ENCODE measurements at regions not wholly inside any gene's neighbourhood (a gene's known extent, or its start where the extent isn't known, plus 50 kb on each side); places are given as distances from the start of the nearest gene placed in this dataset.

- peaks cover 0 to 22% (median 7%) of the 10 kb centered on the region in 5 donors for H3K27me3 Mint-ChIP-seq
- no peak overlapping the region for H3K4me3 Mint-ChIP-seq
These were observed 395.2 kb upstream of the MAP3K7 start for GRCh38 chr6:90982051-90982450.

GRCh38 chr6:90978046-90978445 lies 391.2 kb upstream of the MAP3K7 start:
- Mint-ChIP-seq H3K27ac (no peak overlapping the region), H3K27me3 (peaks cover 0 to 8% (median 3%) of the 10 kb centered on the region in 5 donors), H3K36me3 (no peaks in the 10 kb centered on the region), H3K9me3 (peaks cover 0 to 1% (median 0%) of the 10 kb centered on the region in 9 donors), H3K4me1 (no peaks in the 10 kb centered on the region), H3K4me3 (no peak overlapping the region)
- ATAC-seq: no peak
- DNase-seq: no peak
- POLR2A ChIA-PET: no interaction called here

More at GRCh38 chr6:90982051-90982450, 395.2 kb upstream of the MAP3K7 start:
- DNase-seq (no peak), ATAC-seq (no peak)
- Mint-ChIP-seq H3K27ac (no peak overlapping the region), H3K4me1 (no peaks in the 10 kb centered on the region), H3K36me3 (no peaks in the 10 kb centered on the region), H3K9me3 (peaks cover 0 to 3% (median 0%) of the 10 kb centered on the region in 9 donors)
- POLR2A ChIA-PET: no interaction called here

- H3K9me3 Mint-ChIP-seq: no peaks in the 10 kb centered on the region
- H3K4me1 Mint-ChIP-seq: no peaks in the 10 kb centered on the region
- no peak overlapping the region for H3K4me3 Mint-ChIP-seq
- DNase-seq: no peak
- POLR2A ChIA-PET: no interaction called here
- H3K36me3 Mint-ChIP-seq: no peaks in the 10 kb centered on the region
- H3K27me3 Mint-ChIP-seq: peaks cover 0 to 3% (median 2%) of the 10 kb centered on the region in 5 donors
- no peak overlapping the region for H3K27ac Mint-ChIP-seq
- no peak for ATAC-seq
These were observed 390.6 kb upstream of the MAP3K7 start for GRCh38 chr6:90977513-90977912.

GRCh38 chr6:90976341-90976740 lies 389.5 kb upstream of the MAP3K7 start:
- H3K4me3 Mint-ChIP-seq: no peak overlapping the region
- no peaks in the 10 kb centered on the region for H3K4me1 Mint-ChIP-seq
- no peaks in the 10 kb centered on the region for H3K9me3 Mint-ChIP-seq
- POLR2A ChIA-PET: no interaction called here
- no peak for DNase-seq
- no peak for ATAC-seq
- no peaks in the 10 kb centered on the region for H3K36me3 Mint-ChIP-seq
- H3K27ac Mint-ChIP-seq: no peak overlapping the region
- peaks cover 0 to 3% (median 3%) of the 10 kb centered on the region in 5 donors for H3K27me3 Mint-ChIP-seq

- Mint-ChIP-seq H3K27ac (no peak overlapping the region), H3K4me1 (no peaks in the 10 kb centered on the region), H3K4me3 (no peak overlapping the region), H3K36me3 (no peaks in the 10 kb centered on the region), H3K9me3 (no peaks in the 10 kb centered on the region), H3K27me3 (peaks cover 0 to 4% (median 3%) of the 10 kb centered on the region in 5 donors)
- ATAC-seq (no peak), DNase-seq (no peak)
- POLR2A ChIA-PET: no interaction called here
These were observed 388.9 kb upstream of the MAP3K7 start for GRCh38 chr6:90975741-90976140.

GRCh38 chr6:90973188-90973587 lies 386.3 kb upstream of the MAP3K7 start:
- no peak overlapping the region for H3K4me3 Mint-ChIP-seq
- H3K9me3 Mint-ChIP-seq: peaks cover 0 to 4% (median 0%) of the 10 kb centered on the region in 9 donors
- H3K27ac Mint-ChIP-seq: no peak overlapping the region
- peaks cover 0 to 2% (median 0%) of the 10 kb centered on the region in 3 donors for H3K36me3 Mint-ChIP-seq
- H3K4me1 Mint-ChIP-seq: no peaks in the 10 kb centered on the region
- POLR2A ChIA-PET: interaction anchor here (0.6 kb wide), 1 partner anchor 1085 kb away, joined by 4 read pairs; no protein-coding TSS in a partner anchor
- peaks cover 5 to 12% (median 9%) of the 10 kb centered on the region in 5 donors for H3K27me3 Mint-ChIP-seq
- DNase-seq (no peak), ATAC-seq (no peak)

- no peak for DNase-seq
- POLR2A ChIA-PET: no interaction called here
- H3K9me3 Mint-ChIP-seq: peaks cover 0 to 4% (median 0%) of the 10 kb centered on the region in 9 donors
- ATAC-seq: no peak
- peaks cover 0 to 2% (median 0%) of the 10 kb centered on the region in 3 donors for H3K36me3 Mint-ChIP-seq
- peaks cover 5 to 12% (median 9%) of the 10 kb centered on the region in 5 donors for H3K27me3 Mint-ChIP-seq
- no peaks in the 10 kb centered on the region for H3K4me1 Mint-ChIP-seq
- no peak overlapping the region for H3K4me3 Mint-ChIP-seq
- no peak overlapping the region for H3K27ac Mint-ChIP-seq
These were observed 383.8 kb upstream of the MAP3K7 start for GRCh38 chr6:90970672-90971071.

GRCh38 chr6:90967471-90967870 lies 380.6 kb upstream of the MAP3K7 start:
- Mint-ChIP-seq H3K4me3 (no peak overlapping the region), H3K27ac (no peak overlapping the region), H3K36me3 (peaks cover 0 to 2% (median 0%) of the 10 kb centered on the region in 3 donors), H3K9me3 (peaks cover 0 to 8% (median 0%) of the 10 kb centered on the region in 9 donors), H3K27me3 (peaks cover 3 to 11% (median 9%) of the 10 kb centered on the region in 5 donors), H3K4me1 (no peaks in the 10 kb centered on the region)
- DNase-seq (no peak), ATAC-seq (no peak)
- POLR2A ChIA-PET: no interaction called here

GRCh38 chr6:90960324-90960723 lies 373.5 kb upstream of the MAP3K7 start:
- POLR2A ChIA-PET: no interaction called here
- DNase-seq: no peak
- H3K36me3 Mint-ChIP-seq: no peaks in the 10 kb centered on the region
- no peak overlapping the region for H3K27ac Mint-ChIP-seq
- peaks cover 0 to 5% (median 0%) of the 10 kb centered on the region in 9 donors for H3K9me3 Mint-ChIP-seq
- no peaks in the 10 kb centered on the region for H3K4me1 Mint-ChIP-seq
- no peak for ATAC-seq
- peaks cover 0 to 11% (median 5%) of the 10 kb centered on the region in 5 donors for H3K27me3 Mint-ChIP-seq
- H3K4me3 Mint-ChIP-seq: no peak overlapping the region

- DNase-seq: no peak
- Mint-ChIP-seq H3K27ac (no peak overlapping the region), H3K27me3 (peaks cover 0 to 8% (median 3%) of the 10 kb centered on the region in 5 donors), H3K4me1 (no peaks in the 10 kb centered on the region), H3K9me3 (peaks cover 0 to 5% (median 0%) of the 10 kb centered on the region in 9 donors), H3K36me3 (no peaks in the 10 kb centered on the region), H3K4me3 (no peak overlapping the region)
- POLR2A ChIA-PET: no interaction called here
- no peak for ATAC-seq
These were observed 368.4 kb upstream of the MAP3K7 start for GRCh38 chr6:90955246-90955645.

- DNase-seq (no peak), ATAC-seq (no peak)
- H3K27me3 Mint-ChIP-seq: peaks cover 0 to 3% (median 0%) of the 10 kb centered on the region in 5 donors
- H3K36me3 Mint-ChIP-seq: no peaks in the 10 kb centered on the region
- no peak overlapping the region for H3K4me3 Mint-ChIP-seq
- no peak overlapping the region for H3K27ac Mint-ChIP-seq
- no peaks in the 10 kb centered on the region for H3K4me1 Mint-ChIP-seq
- H3K9me3 Mint-ChIP-seq: no peaks in the 10 kb centered on the region
- POLR2A ChIA-PET: no interaction called here
These were observed 366.7 kb upstream of the MAP3K7 start for GRCh38 chr6:90953405-90954161.

- peaks cover 0 to 2% (median 0%) of the 10 kb centered on the region in 5 donors for H3K27me3 Mint-ChIP-seq
- H3K4me1 Mint-ChIP-seq: no peaks in the 10 kb centered on the region
- no peaks in the 10 kb centered on the region for H3K36me3 Mint-ChIP-seq
- no peak for ATAC-seq
- DNase-seq: no peak
- no peak overlapping the region for H3K27ac Mint-ChIP-seq
- H3K4me3 Mint-ChIP-seq: no peak overlapping the region
- POLR2A ChIA-PET: no interaction called here
- no peaks in the 10 kb centered on the region for H3K9me3 Mint-ChIP-seq
These were observed 365.3 kb upstream of the MAP3K7 start for GRCh38 chr6:90952176-90952575.

- no peaks in the 10 kb centered on the region for H3K4me1 Mint-ChIP-seq
- H3K27ac Mint-ChIP-seq: no peak overlapping the region
- H3K4me3 Mint-ChIP-seq: no peak overlapping the region
These were observed 361.7 kb upstream of the MAP3K7 start for GRCh38 chr6:90948540-90948939.

More at GRCh38 chr6:90948540-90948939, 361.7 kb upstream of the MAP3K7 start:
- Mint-ChIP-seq H3K9me3 (no peaks in the 10 kb centered on the region), H3K27me3 (no peaks in the 10 kb centered on the region), H3K36me3 (no peaks in the 10 kb centered on the region)
- DNase-seq (no peak), ATAC-seq (no peak)
- POLR2A ChIA-PET: no interaction called here

Measured in naive thymus-derived CD8-positive, alpha-beta T cell (primary cell).